DMS53 treated with DMSO at 0.1 percent for 48 hours (cell line): ENCODE measurements at regions not wholly inside any gene's neighbourhood (a gene's known extent, or its start where the extent isn't known, plus 50 kb on each side); places are given as distances from the start of the nearest gene placed in this dataset.

Experiments used
- DNase-seq: peaks from one replicate; lab custom pipeline; 2025; ENCODE audit not compliant: unreplicated experiment; lab: John Stamatoyannopoulos, UW

- no peak for DNase-seq
These were observed 104.7 kb downstream of the TSN start for GRCh38 chr2:121860033-121860757.

- DNase-seq = no peak
These were observed 105.3 kb downstream of the TSN start for GRCh38 chr2:121860758-121861227.

- DNase-seq = no peak
These were observed 106.8 kb downstream of the TSN start for GRCh38 chr2:121862286-121862685.

- no peak for DNase-seq
These were observed 110.5 kb downstream of the TSN start for GRCh38 chr2:121865914-121866313.

- no peak for DNase-seq
These were observed 111.3 kb downstream of the TSN start for GRCh38 chr2:121866789-121867188.

- DNase-seq = no peak
These were observed 113.2 kb downstream of the TSN start for GRCh38 chr2:121868652-121869051.

- DNase-seq = no peak
These were observed 113.9 kb downstream of the TSN start for GRCh38 chr2:121869363-121869762.

- DNase-seq = no peak
These were observed 114.4 kb downstream of the TSN start for GRCh38 chr2:121869873-121870272.

GRCh38 chr2:121872651-121873050 lies 117.2 kb downstream of the TSN start:
- DNase-seq = no peak

- no peak for DNase-seq
These were observed 118.4 kb downstream of the TSN start for GRCh38 chr2:121873864-121874263.

GRCh38 chr2:121875585-121876185 lies 120.2 kb downstream of the TSN start:
- DNase-seq = no peak

- no peak for DNase-seq
These were observed 121.9 kb downstream of the TSN start for GRCh38 chr2:121877366-121877765.

GRCh38 chr2:121880283-121880682 lies 124.8 kb downstream of the TSN start:
- DNase-seq = no peak

- no peak for DNase-seq
These were observed 125.6 kb downstream of the TSN start for GRCh38 chr2:121881038-121881437.

GRCh38 chr2:121881950-121882349 lies 126.5 kb downstream of the TSN start:
- no peak for DNase-seq

- DNase-seq = no peak
These were observed 128.6 kb downstream of the TSN start for GRCh38 chr2:121884078-121884477.

GRCh38 chr2:121884511-121884921 lies 129.1 kb downstream of the TSN start:
- DNase-seq = no peak

- no peak for DNase-seq
These were observed 130.6 kb downstream of the TSN start for GRCh38 chr2:121886059-121886458.

GRCh38 chr2:121887513-121888188 lies 132.2 kb downstream of the TSN start:
- no peak for DNase-seq

- DNase-seq = no peak
These were observed 132.7 kb downstream of the TSN start for GRCh38 chr2:121888189-121888557.

- no peak for DNase-seq
These were observed 134.6 kb downstream of the TSN start for GRCh38 chr2:121890041-121890440.
